IgD-negative memory B cell (primary cell): ENCODE measurements at regions not wholly inside any gene's neighbourhood (a gene's known extent, or its start where the extent isn't known, plus 50 kb on each side); places are given as distances from the start of the nearest gene placed in this dataset.
"Not testable (repeated sequence)": the region's sequence is repeated elsewhere in the genome, so short reads cannot be mapped to it uniquely, and the experiment has no call there.

Experiments
- H3K27ac Mint-ChIP-seq, 3 donors: one replicate each; pipeline ENCODE4 v1.8.0; 2020 to 2022; ENCODE audit warnings: mild to moderate bottlenecking in 3 of 3, mixed read lengths in 3 of 3, moderate library complexity in 1 of 3
- H3K27me3 Mint-ChIP-seq: one replicate; pipeline ENCODE4 v1.8.0; 2021; ENCODE audit warnings: mixed read lengths
- H3K36me3 Mint-ChIP-seq: one replicate; pipeline ENCODE4 v1.8.0; 2020; ENCODE audit warnings: mild to moderate bottlenecking, mixed read lengths
- H3K4me1 Mint-ChIP-seq, 3 donors: one replicate each; pipeline ENCODE4 v1.8.0; 2020 to 2022; ENCODE audit warnings: mixed read lengths in 3 of 3, mild to moderate bottlenecking in 1 of 3
- H3K4me3 Mint-ChIP-seq, 4 donors: one replicate each; pipeline ENCODE4 v1.8.0; 2020 to 2022; ENCODE audit warnings: mild to moderate bottlenecking in 4 of 4, mixed read lengths in 4 of 4, moderate library complexity in 3 of 4
- H3K9me3 Mint-ChIP-seq, 3 donors: one replicate each; pipeline ENCODE4 v1.8.0; 2020 to 2021; ENCODE audit warnings: mixed read lengths in 3 of 3, mild to moderate bottlenecking in 1 of 3

- not testable (repeated sequence) for H3K9me3 Mint-ChIP-seq, H3K27me3 Mint-ChIP-seq, H3K4me3 Mint-ChIP-seq, H3K27ac Mint-ChIP-seq, H3K36me3 Mint-ChIP-seq, H3K4me1 Mint-ChIP-seq
Observed at GRCh38 chr16:79937671-79938070, 337.1 kb upstream of the MAF start.

- no peaks in the 10 kb centered on the region for H3K36me3 Mint-ChIP-seq
- H3K9me3 Mint-ChIP-seq, result peaks cover 0 to 4% (median 2%) of the 10 kb centered on the region in 3 donors
- H3K27ac Mint-ChIP-seq, result no peak overlapping the region
- no peaks in the 10 kb centered on the region for H3K27me3 Mint-ChIP-seq
- H3K4me1 Mint-ChIP-seq, result no peaks in the 10 kb centered on the region
- no peak overlapping the region for H3K4me3 Mint-ChIP-seq
Observed at GRCh38 chr16:79933603-79934002, 333.1 kb upstream of the MAF start.

- H3K4me3 Mint-ChIP-seq, result no peak overlapping the region
- peaks cover 0 to 4% (median 2%) of the 10 kb centered on the region in 3 donors for H3K9me3 Mint-ChIP-seq
- no peaks in the 10 kb centered on the region for H3K36me3 Mint-ChIP-seq
- H3K27ac Mint-ChIP-seq, result no peak overlapping the region
- H3K4me1 Mint-ChIP-seq, result no peaks in the 10 kb centered on the region
- H3K27me3 Mint-ChIP-seq, result no peaks in the 10 kb centered on the region
Observed at GRCh38 chr16:79932572-79932971, 332.0 kb upstream of the MAF start.

- H3K27me3 Mint-ChIP-seq, result no peaks in the 10 kb centered on the region
- peak overlapping the region in 1 of 3 donors; percentile 16 for H3K27ac Mint-ChIP-seq
- H3K36me3 Mint-ChIP-seq, result no peaks in the 10 kb centered on the region
- H3K9me3 Mint-ChIP-seq, result peaks cover 0 to 4% (median 2%) of the 10 kb centered on the region in 3 donors
- H3K4me1 Mint-ChIP-seq, result no peaks in the 10 kb centered on the region
- no peak overlapping the region for H3K4me3 Mint-ChIP-seq
Observed at GRCh38 chr16:79931721-79932120, 331.2 kb upstream of the MAF start.

GRCh38 chr16:79929260-79929965 lies 328.9 kb upstream of the MAF start:
- H3K36me3 Mint-ChIP-seq, result no peaks in the 10 kb centered on the region
- no peaks in the 10 kb centered on the region for H3K4me1 Mint-ChIP-seq
- no peak overlapping the region for H3K4me3 Mint-ChIP-seq
- H3K27ac Mint-ChIP-seq, result no peak overlapping the region
- H3K27me3 Mint-ChIP-seq, result no peaks in the 10 kb centered on the region
- H3K9me3 Mint-ChIP-seq, result peaks cover 0 to 4% (median 2%) of the 10 kb centered on the region in 3 donors

GRCh38 chr16:79928142-79928873 lies 327.8 kb upstream of the MAF start:
- Mint-ChIP-seq H3K36me3 (no peaks in the 10 kb centered on the region), H3K27ac (no peak overlapping the region), H3K9me3 (peaks cover 0 to 4% (median 0%) of the 10 kb centered on the region in 3 donors), H3K27me3 (no peaks in the 10 kb centered on the region), H3K4me1 (no peaks in the 10 kb centered on the region), H3K4me3 (no peak overlapping the region)

- H3K4me3 Mint-ChIP-seq, result no peak overlapping the region
- H3K27ac Mint-ChIP-seq, result no peak overlapping the region
- H3K36me3 Mint-ChIP-seq, result no peaks in the 10 kb centered on the region
- no peaks in the 10 kb centered on the region for H3K4me1 Mint-ChIP-seq
- H3K9me3 Mint-ChIP-seq, result peaks cover 0 to 4% (median 0%) of the 10 kb centered on the region in 3 donors
- H3K27me3 Mint-ChIP-seq, result no peaks in the 10 kb centered on the region
Observed at GRCh38 chr16:79926451-79927205, 326.1 kb upstream of the MAF start.

GRCh38 chr16:79923431-79923830 lies 322.9 kb upstream of the MAF start:
- Mint-ChIP-seq H3K27ac (no peak overlapping the region), H3K36me3 (no peaks in the 10 kb centered on the region)

GRCh38 chr16:79920685-79921084 lies 320.1 kb upstream of the MAF start:
- Mint-ChIP-seq H3K4me1 (no peaks in the 10 kb centered on the region), H3K4me3 (no peak overlapping the region), H3K36me3 (no peaks in the 10 kb centered on the region)

More at GRCh38 chr16:79923431-79923830, 322.9 kb upstream of the MAF start:
- H3K4me3 Mint-ChIP-seq, result no peak overlapping the region
- H3K9me3 Mint-ChIP-seq, result no peaks in the 10 kb centered on the region
- no peaks in the 10 kb centered on the region for H3K27me3 Mint-ChIP-seq
- no peaks in the 10 kb centered on the region for H3K4me1 Mint-ChIP-seq

GRCh38 chr16:79918916-79919315 lies 318.4 kb upstream of the MAF start:
- peaks cover 0 to 2% (median 0%) of the 10 kb centered on the region in 3 donors for H3K9me3 Mint-ChIP-seq
- H3K36me3 Mint-ChIP-seq, result no peaks in the 10 kb centered on the region
- no peaks in the 10 kb centered on the region for H3K4me1 Mint-ChIP-seq
- H3K27me3 Mint-ChIP-seq, result no peaks in the 10 kb centered on the region
- H3K4me3 Mint-ChIP-seq, result no peak overlapping the region
- no peak overlapping the region for H3K27ac Mint-ChIP-seq

More at GRCh38 chr16:79920685-79921084, 320.1 kb upstream of the MAF start:
- no peaks in the 10 kb centered on the region for H3K9me3 Mint-ChIP-seq
- H3K27me3 Mint-ChIP-seq, result no peaks in the 10 kb centered on the region
- H3K27ac Mint-ChIP-seq, result no peak overlapping the region

- Mint-ChIP-seq H3K4me1 (no peaks in the 10 kb centered on the region), H3K27me3 (no peaks in the 10 kb centered on the region), H3K4me3 (no peak overlapping the region), H3K36me3 (no peaks in the 10 kb centered on the region), H3K27ac (no peak overlapping the region), H3K9me3 (peaks cover 0 to 2% (median 0%) of the 10 kb centered on the region in 3 donors)
Observed at GRCh38 chr16:79915761-79916160, 315.2 kb upstream of the MAF start.

GRCh38 chr16:79914961-79915720 lies 314.6 kb upstream of the MAF start:
- Mint-ChIP-seq H3K27ac (no peak overlapping the region), H3K36me3 (no peaks in the 10 kb centered on the region), H3K9me3 (peaks cover 0 to 2% (median 0%) of the 10 kb centered on the region in 3 donors), H3K4me3 (no peak overlapping the region), H3K27me3 (no peaks in the 10 kb centered on the region), H3K4me1 (no peaks in the 10 kb centered on the region)

GRCh38 chr16:79912592-79913310 lies 312.2 kb upstream of the MAF start:
- Mint-ChIP-seq H3K4me3 (no peak overlapping the region), H3K9me3 (peaks cover 0 to 2% (median 0%) of the 10 kb centered on the region in 3 donors), H3K27me3 (no peaks in the 10 kb centered on the region), H3K4me1 (no peaks in the 10 kb centered on the region), H3K27ac (no peak overlapping the region), H3K36me3 (no peaks in the 10 kb centered on the region)

- H3K4me3 Mint-ChIP-seq, result no peak overlapping the region
- no peak overlapping the region for H3K27ac Mint-ChIP-seq
- H3K27me3 Mint-ChIP-seq, result no peaks in the 10 kb centered on the region
- H3K9me3 Mint-ChIP-seq, result peaks cover 0 to 2% (median 0%) of the 10 kb centered on the region in 3 donors
- no peaks in the 10 kb centered on the region for H3K36me3 Mint-ChIP-seq
- H3K4me1 Mint-ChIP-seq, result no peaks in the 10 kb centered on the region
Observed at GRCh38 chr16:79911660-79912059, 311.1 kb upstream of the MAF start.
